C4-2B (cell line): ENCODE measurements at regions not wholly inside any gene's neighbourhood (a gene's known extent, or its start where the extent isn't known, plus 50 kb on each side); places are given as distances from the start of the nearest gene placed in this dataset.

ENCODE experiments used
- CTCF ChIP-seq: fragments of 450-650 bp; conservative IDR thresholded peaks from 2 replicates; pipeline ENCODE4 v1.5.1; 2017; ENCODE audit warnings: mild to moderate bottlenecking
- ZFX ChIP-seq: fragments of 450-650 bp; IDR thresholded peaks from 2 replicates; pipeline ENCODE4 v1.6.1; 2017

- TF ChIP-seq CTCF (no peak), ZFX (no peak)
Measured at GRCh38 chr5:74426506-74426905, 214.0 kb downstream of the ENC1 start.
